ENCODE measurements at regions not wholly inside any gene's neighbourhood (a gene's known extent, or its start where the extent isn't known, plus 50 kb on each side); places are given as distances from the start of the nearest gene placed in this dataset.

DNA sequence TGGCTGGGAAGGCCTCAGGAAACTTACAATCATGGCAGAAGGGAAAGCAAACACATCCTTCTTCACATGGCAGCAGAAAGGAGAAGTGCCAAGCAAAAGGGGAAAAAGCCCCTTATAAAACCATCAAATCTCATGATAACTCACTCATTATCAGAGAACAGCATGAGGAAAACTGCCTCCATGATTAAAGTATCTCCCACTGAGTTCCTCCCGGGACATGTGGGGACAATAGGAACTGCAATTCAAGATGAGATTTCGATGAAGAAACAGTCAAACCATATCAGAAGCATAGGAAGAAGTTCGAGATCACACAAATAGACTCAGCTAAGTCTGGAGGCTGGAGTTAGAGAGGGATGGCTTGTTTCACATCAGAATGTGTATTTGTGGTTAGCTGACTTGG lies 869.4 kb upstream of the PHF14 start:
- H3K4me3 ChIP-seq (ENCODE audit: low read depth, low read length) = no peak overlapping the region
- TF ChIP-seq CTCF (IDR thresholded peaks at IDR 0.05; ENCODE audit: insufficient read depth, low read depth, low read length) = no peak
- no peak for DNase-seq (ENCODE audit: low read depth)

DNA sequence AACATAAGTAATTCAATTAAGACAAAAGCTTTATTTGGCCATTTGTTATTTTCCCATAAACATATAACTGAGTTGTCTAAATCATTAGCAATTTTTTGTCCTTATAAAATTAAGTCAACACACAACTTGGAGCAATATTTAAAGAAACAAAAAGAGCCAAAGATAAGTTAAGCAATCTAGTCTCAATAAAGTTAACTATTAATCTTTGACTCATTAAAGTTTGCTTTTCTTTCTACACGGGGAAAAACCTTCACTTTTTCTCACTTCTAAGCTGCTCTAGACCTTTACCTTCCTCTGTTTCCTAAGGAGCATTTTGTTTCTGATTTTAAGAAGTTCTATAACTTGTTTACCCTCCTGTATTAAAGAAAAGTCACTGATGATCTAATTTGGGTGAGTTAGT lies 867.1 kb upstream of the PHF14 start:
- no peak overlapping the region for H3K4me3 ChIP-seq (ENCODE audit: low read depth, low read length)
- TF ChIP-seq CTCF (IDR thresholded peaks at IDR 0.05; ENCODE audit: insufficient read depth, low read depth, low read length) = no peak
- no peak for DNase-seq (ENCODE audit: low read depth)

DNA sequence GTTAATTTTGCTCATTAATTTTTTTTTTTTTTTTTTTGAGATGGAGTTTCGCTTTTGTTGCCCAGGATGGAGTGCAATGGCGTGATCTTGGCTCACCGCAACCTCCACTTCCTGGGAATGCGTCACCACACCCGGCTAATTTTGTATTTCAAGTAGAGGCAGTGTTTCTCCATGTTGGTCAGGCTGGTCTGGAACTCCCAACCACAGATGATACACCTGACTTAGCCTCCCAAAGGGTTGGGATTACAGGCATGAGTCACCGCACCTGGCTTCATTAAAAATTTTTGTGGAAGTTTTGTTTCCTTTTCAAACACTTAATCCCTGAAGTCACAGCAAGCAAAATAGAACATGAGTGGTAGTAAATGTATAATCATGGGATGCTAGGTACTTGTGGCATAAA lies 857.2 kb upstream of the PHF14 start:
- DNase-seq (ENCODE audit: low read depth) = no peak

DNA sequence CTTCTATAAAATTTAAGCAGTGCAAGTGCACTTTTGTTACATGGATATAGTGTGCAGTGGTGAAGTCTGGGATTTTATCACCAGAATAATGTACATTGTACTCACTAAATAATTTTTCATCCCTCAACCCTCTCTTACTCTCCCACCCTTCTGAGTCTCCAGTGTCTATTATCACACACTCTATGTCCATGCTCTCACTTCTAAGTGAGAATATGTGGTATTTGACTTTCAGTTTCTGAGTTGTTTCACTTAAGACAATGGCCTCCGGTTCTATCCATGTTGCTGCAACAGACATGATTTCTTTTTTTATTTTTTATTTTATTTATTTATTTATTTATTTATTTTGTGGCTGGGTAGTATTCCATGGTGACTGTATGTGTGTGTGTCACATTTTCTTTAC lies 855.9 kb upstream of the PHF14 start:
- TF ChIP-seq CTCF (IDR thresholded peaks at IDR 0.05; ENCODE audit: insufficient read depth, low read depth, low read length) = no peak
- H3K4me3 ChIP-seq (ENCODE audit: low read depth, low read length) = no peak overlapping the region
- DNase-seq (ENCODE audit: low read depth) = no peak

More for the DNA sequence above, 857.2 kb upstream of the PHF14 start:
- TF ChIP-seq CTCF (IDR thresholded peaks at IDR 0.05; ENCODE audit: insufficient read depth, low read depth, low read length) = no peak
- H3K4me3 ChIP-seq (ENCODE audit: low read depth, low read length) = no peak overlapping the region

GRCh38 chr7:10120936-10121335 lies 852.7 kb upstream of the PHF14 start:
- no peak overlapping the region for H3K4me3 ChIP-seq (ENCODE audit: low read depth, low read length)
- no peak for DNase-seq (ENCODE audit: low read depth)
- no peak for TF ChIP-seq CTCF (IDR thresholded peaks at IDR 0.05; ENCODE audit: insufficient read depth, low read depth, low read length)

DNA sequence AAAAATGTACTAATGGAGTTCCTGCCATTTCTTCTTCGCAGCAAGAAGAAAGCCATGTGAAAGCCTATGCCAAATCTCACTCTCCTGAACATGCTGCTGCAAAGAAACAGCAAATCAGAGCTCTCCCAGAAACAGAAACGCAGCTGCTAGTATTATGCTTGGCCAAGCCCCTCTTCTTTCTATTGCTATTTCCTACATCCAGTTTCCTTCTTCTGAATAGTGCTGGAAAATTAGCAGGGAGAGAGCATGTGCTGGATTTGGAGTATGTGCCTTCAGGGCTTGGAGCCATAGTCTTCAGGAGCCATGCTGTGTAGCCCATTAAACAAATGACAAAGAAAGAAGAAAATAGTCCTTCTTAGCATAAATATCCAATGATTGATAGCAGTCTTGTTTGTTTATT lies 852.0 kb upstream of the PHF14 start:
- TF ChIP-seq CTCF (IDR thresholded peaks at IDR 0.05; ENCODE audit: insufficient read depth, low read depth, low read length) = no peak
- no peak overlapping the region for H3K4me3 ChIP-seq (ENCODE audit: low read depth, low read length)
- no peak for DNase-seq (ENCODE audit: low read depth)

DNA sequence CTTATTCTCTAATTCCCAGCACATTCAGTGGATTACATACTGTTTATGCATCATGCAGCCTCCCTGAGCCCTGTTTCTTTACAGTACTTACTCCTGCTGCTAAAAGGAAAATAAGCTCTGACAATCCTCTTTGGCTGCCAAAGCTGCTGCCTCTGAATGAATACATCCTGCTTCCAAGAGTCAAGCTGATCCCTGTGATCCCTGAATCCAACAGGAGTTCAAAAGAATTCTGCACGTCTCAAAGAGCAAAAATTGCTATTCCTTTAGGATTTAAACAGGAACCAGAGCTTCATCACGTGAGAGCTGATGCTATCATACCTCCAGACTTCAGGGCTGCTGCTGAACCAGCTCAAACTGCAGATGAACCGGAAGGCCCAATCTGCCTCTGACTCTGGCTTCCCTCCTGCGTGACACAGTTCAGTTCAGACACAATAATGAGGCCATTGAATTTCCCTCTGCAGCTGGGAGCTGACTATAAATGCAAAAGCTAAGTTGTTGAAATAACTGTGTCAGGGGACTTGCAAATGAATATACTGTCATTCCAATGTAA lies 851.0 kb upstream of the PHF14 start:
- DNase-seq (ENCODE audit: low read depth) = no peak
- no peak overlapping the region for H3K4me3 ChIP-seq (ENCODE audit: low read depth, low read length)
- TF ChIP-seq CTCF (IDR thresholded peaks at IDR 0.05; ENCODE audit: insufficient read depth, low read depth, low read length) = no peak
